Fibroblast of pulmonary artery (primary cell): ENCODE measurements at regions not wholly inside any gene's neighbourhood (a gene's known extent, or its start where the extent isn't known, plus 50 kb on each side); places are given as distances from the start of the nearest gene placed in this dataset.
A peak's percentile ranks its signal among the peaks of the same experiment; 100 is the strongest.
"Not testable (repeated sequence)": the region's sequence is repeated elsewhere in the genome, so short reads cannot be mapped to it uniquely, and the experiment has no call there.

Experiments used
- DNase-seq: peaks from one replicate; pipeline ENCODE4 v3.0.0-alpha.2; 2010; ENCODE audit warnings: low read depth
- H3K4me3 ChIP-seq: replicated peaks from 2 replicates; pipeline ENCODE4 v1.5.1; 2011; ENCODE audit warnings: low read depth, mild to moderate bottlenecking, control low read depth, low read length, moderate library complexity
- CTCF ChIP-seq: IDR thresholded peaks from 2 replicates; pipeline ENCODE4 v1.5.1; 2011; ENCODE audit warnings: mild to moderate bottlenecking, control low read depth, low read length, inconsistent platforms; ENCODE audit errors: missing control alignments

DNA sequence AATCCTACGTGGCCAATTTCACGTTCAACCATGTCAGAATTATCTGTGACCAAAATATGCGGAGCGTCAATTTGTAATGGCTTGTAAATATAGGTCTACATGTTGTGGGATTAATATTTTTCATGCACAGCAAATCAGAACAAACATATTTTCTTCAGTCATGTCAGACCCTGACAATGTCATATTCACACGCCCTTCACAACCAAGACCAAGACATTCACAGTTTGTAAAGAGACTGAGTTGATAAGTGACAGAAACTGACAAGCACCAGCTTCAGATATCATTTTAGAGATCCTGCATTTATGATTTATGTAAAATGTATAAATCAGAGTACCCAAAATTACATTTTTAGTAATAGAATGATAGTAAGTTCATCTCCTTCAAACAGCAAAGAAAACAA is 57.3 kb upstream of the NOVA1 start:
- no peak for DNase-seq
- no peak for TF ChIP-seq CTCF
- no peak overlapping the region for H3K4me3 ChIP-seq

DNA sequence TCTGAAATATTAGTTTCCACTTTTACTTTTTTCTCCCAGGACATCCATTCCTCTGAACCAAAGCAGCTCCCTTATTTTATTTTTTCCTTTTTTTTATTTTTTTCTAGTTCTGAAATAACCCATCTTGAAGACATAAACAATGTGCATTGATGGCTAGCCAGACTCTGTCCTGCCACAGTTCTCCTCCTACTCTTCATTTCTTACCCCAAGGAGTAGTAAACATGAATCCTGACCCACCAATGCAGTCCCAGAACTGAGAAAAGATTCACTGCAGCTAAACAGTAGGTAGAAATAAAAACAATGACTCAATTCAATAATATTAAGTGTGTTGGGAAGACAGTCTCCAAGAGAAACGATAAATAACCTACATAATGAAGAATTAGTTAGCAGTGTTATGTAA is 65.7 kb upstream of the NOVA1 start:
- TF ChIP-seq CTCF: no peak
- DNase-seq: no peak
- no peak overlapping the region for H3K4me3 ChIP-seq

GRCh38 chr14:26678732-26679420 is 81.0 kb upstream of the NOVA1 start:
- not testable (repeated sequence) for DNase-seq, H3K4me3 ChIP-seq

- DNase-seq: no peak
- H3K4me3 ChIP-seq: no peak overlapping the region
- no peak for TF ChIP-seq CTCF
These were observed 87.6 kb upstream of the NOVA1 start for GRCh38 chr14:26685401-26685800.

GRCh38 chr14:26687301-26687837 is 89.5 kb upstream of the NOVA1 start:
- DNase-seq: no peak
- no peak overlapping the region for H3K4me3 ChIP-seq

DNA sequence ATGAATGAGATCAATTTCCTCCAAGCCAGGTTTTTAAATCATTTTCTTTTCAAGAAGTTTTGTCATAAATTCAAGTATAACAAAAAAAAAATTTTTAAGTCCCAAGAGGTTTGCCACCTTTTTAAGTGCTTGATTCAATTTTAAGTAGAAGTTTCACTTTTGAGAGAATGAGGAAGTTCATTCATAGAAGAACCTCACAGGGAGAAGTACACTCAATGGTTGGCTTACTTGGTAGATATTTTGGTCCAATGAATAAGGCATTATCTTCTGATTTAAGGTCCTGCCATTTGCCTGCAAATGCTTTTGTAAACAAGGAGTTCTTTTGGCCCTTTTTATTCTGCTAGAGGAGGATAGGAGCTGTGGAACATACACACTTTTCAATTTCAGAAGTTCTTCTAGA is 96.7 kb upstream of the NOVA1 start:
- no peak overlapping the region for H3K4me3 ChIP-seq
- no peak for TF ChIP-seq CTCF
- DNase-seq: no peak

More at GRCh38 chr14:26687301-26687837, 89.5 kb upstream of the NOVA1 start:
- no peak for TF ChIP-seq CTCF

DNA sequence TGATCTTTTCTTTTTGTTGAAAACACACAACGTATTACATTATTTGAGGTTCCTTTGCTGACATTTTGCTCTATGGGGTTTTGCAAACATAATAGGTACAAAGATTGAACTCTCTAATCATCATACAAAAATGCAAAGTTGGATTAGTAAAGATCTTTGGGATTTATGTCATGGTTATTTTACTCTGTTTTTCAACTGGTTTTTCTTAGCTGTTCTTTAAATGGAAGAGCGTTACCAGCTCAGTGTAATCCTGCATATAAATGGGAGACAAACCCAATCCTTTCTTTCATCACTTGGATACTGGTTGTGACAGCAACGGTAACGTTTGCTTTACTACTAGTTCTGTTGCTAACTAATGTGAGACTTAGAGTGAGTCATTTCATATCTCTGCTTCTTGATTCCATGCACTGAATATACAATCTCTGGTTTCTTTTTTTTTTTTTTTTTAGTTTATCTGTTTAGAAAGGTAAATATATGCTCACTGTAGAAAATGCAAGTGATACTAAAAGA is 104.9 kb upstream of the NOVA1 start:
- peak; percentile 74 for DNase-seq
- no peak for TF ChIP-seq CTCF
- no peak overlapping the region for H3K4me3 ChIP-seq
